C4-2B (cell line): ENCODE measurements at regions not wholly inside any gene's neighbourhood (a gene's known extent, or its start where the extent isn't known, plus 50 kb on each side); places are given as distances from the start of the nearest gene placed in this dataset.

Experiments
- ZFX ChIP-seq: fragments of 450-650 bp; IDR thresholded peaks from 2 replicates; pipeline ENCODE4 v1.6.1; 2017
- TF ChIP-seq, protein P1 (sequence below): fragments of 450-650 bp; conservative IDR thresholded peaks from 2 replicates; pipeline ENCODE4 v1.5.1; 2017; ENCODE audit warnings: mild to moderate bottlenecking

DNA sequence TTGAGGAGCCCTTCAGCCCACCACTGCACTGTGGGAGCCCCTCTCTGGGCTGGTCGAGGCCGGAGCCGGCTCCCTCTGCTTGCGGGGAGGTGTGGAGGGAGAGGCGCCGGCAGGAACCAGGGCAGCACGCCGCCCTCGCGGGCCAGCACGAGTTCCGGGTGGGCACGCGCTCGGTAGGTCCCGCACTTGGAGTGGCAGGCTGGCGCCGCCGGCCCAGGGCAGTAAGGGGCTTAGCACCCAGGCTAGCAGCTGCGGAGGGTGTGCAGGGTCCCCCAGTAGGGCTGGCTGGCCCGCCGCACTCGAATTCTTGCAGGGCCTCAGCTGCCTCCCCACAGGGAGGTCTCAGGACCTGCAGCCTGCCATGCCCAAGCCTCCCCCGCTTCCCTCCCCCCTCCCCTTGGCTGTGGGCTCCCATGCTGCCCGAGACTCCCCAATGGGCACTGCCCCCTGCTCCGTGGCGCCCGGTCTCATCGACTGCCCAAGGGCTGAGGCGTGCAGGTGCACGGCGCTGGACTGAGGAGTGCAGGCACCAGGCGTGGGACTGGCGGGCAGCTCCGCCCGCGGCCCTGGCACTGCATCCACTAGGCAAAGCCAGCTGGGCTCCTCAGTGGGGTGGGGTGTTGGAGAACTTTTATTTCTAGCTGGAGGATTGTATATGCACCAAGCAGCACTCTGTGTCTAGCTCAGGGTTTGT is 127.5 kb downstream of the DCK start:
- TF ChIP-seq, protein P1, sequence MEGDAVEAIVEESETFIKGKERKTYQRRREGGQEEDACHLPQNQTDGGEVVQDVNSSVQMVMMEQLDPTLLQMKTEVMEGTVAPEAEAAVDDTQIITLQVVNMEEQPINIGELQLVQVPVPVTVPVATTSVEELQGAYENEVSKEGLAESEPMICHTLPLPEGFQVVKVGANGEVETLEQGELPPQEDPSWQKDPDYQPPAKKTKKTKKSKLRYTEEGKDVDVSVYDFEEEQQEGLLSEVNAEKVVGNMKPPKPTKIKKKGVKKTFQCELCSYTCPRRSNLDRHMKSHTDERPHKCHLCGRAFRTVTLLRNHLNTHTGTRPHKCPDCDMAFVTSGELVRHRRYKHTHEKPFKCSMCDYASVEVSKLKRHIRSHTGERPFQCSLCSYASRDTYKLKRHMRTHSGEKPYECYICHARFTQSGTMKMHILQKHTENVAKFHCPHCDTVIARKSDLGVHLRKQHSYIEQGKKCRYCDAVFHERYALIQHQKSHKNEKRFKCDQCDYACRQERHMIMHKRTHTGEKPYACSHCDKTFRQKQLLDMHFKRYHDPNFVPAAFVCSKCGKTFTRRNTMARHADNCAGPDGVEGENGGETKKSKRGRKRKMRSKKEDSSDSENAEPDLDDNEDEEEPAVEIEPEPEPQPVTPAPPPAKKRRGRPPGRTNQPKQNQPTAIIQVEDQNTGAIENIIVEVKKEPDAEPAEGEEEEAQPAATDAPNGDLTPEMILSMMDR, result no peak
- TF ChIP-seq ZFX, result no peak
